Esophagus muscularis mucosa (tissue), 4 donors: ENCODE measurements at regions not wholly inside any gene's neighbourhood (a gene's known extent, or its start where the extent isn't known, plus 50 kb on each side); places are given as distances from the start of the nearest gene placed in this dataset.
A peak's percentile ranks its signal among the peaks of the same experiment; 100 is the strongest.

Source experiments
- DNase-seq: peaks from one replicate; pipeline ENCODE4 v3.0.0-alpha.2; 2017; ENCODE audit errors: extremely low spot score
- H3K27ac ChIP-seq, 4 donors: fragments of 200-600 bp; sonication (generic); replicated peaks in 1 of 4; 1 replicate in 3 of 4; 2 replicates in 1 of 4; pipeline ENCODE4 v1.5.1; 2016 to 2019; ENCODE audit warnings: mild to moderate bottlenecking in 1 of 4
- H3K27me3 ChIP-seq, 4 donors: fragments of 200-600 bp; sonication (generic); one replicate each; pipeline versions ENCODE4 v1.5.1 to v1.6.0; 2016 to 2019
- H3K36me3 ChIP-seq, 4 donors: fragments of 200-600 bp; sonication (generic); one replicate each; pipeline ENCODE4 v1.5.1; 2016 to 2019
- H3K4me1 ChIP-seq, 4 donors: fragments of 200-600 bp; sonication (generic); one replicate each; pipeline ENCODE4 v1.5.1; 2016 to 2019
- H3K4me3 ChIP-seq, 4 donors: fragments of 200-600 bp; sonication (generic); 1 replicate in 2 of 4; 2 replicates in 2 of 4; pipeline ENCODE4 v1.5.1; 2016 to 2019; ENCODE audit warnings: mild to moderate bottlenecking in 4 of 4, moderate library complexity in 1 of 4
- H3K9me3 ChIP-seq, 4 donors: fragments of 200-600 bp; sonication (generic); 1 replicate in 3 of 4; 2 replicates in 1 of 4; pipeline ENCODE4 v1.5.1; 2016 to 2019
- EP300 ChIP-seq: sonication (generic); formaldehyde crosslinking; IDR thresholded peaks from one replicate; pipeline ENCODE4 v1.6.1; 2017; ENCODE audit warnings: antibody characterized with exemption
- POLR2A ChIP-seq: fragments of 450-650 bp; IDR thresholded peaks from one replicate; pipeline ENCODE4 v1.6.1; 2017; ENCODE audit warnings: antibody characterized with exemption, moderate library complexity, mild to moderate bottlenecking, low read depth
- POLR2AphosphoS5 ChIP-seq, 2 donors: sonication (generic); formaldehyde crosslinking; IDR thresholded peaks; one replicate each; pipeline ENCODE4 v1.6.1; 2017; ENCODE audit warnings: antibody characterized with exemption in 2 of 2
- WGBS: methylation state at CpG from one replicate; pipeline ENCODE4 v1.1.5; 2018; 5-methylcytosine and 5-hydroxymethylcytosine counted together
- intact Hi-C: fragments of 100-400 bp; cut with DNase I; formaldehyde crosslinking; loops from one replicate; pipeline ENCODE4 v1.15.1; 2023
- TF ChIP-seq, protein P1 (sequence below), 3 experiments: fragments of 200-600 bp in 2 of 3; fragments of 450-650 bp in 1 of 3; sonication (generic) in 2 of 3; IDR thresholded peaks; one replicate each; pipeline ENCODE4 v1.5.1; 2017 to 2019; ENCODE audit warnings: antibody characterized with exemption in 3 of 3, mild to moderate bottlenecking in 2 of 3, moderate library complexity in 1 of 3

DNA sequence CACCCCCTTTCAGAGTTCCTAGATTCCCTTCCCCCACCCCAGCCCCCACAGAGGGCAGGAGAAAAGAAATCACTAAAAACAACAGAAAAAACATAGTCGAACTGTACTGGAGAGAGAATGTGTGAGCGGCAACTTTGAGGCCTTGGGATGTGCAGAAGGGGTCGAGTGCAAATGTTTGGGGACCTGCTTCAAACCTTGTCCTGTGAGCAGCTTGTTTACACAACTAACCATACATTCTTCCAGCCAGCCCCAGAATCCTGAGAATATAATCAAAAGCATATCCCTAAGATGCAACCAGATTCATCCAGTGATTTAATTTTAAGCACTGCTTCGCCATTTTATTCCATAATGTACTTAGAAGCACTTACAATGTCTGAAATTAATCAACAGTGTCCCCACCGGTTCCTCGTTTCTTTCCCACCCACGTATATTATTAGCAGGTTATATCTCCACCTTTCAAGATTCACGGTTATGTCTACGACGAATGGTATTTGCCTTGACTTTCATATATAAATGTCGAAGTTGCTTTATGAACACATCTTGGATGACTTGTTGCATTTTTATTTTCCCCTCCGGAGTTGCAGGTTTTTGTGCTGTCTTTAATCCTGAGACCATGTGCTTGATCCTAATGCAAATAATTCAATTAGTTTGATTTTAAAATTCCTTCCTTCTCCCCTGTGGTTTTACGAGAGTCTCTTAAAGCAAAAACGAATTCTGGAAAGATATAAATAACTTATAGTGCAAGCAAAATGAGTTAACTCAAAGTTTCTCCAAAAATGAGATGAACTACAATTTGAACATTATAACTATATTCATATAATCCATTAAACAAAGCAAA lies 107.6 kb downstream of the ZIC5 start:
- no peaks in the 10 kb centered on the region for H3K4me1 ChIP-seq
- H3K27me3 ChIP-seq = no peaks in the 10 kb centered on the region
- H3K4me3 ChIP-seq = no peak overlapping the region
- DNase-seq = peak; percentile 66
- H3K36me3 ChIP-seq = peaks cover 0 to 6% (median 0%) of the 10 kb centered on the region in 4 donors
- intact Hi-C loops = no loop called here
- no peaks in the 10 kb centered on the region for H3K9me3 ChIP-seq
- TF ChIP-seq POLR2AphosphoS5 (IDR thresholded peaks at IDR 0.05) (no peak), EP300 (no peak), POLR2A (no peak)
- TF ChIP-seq, protein P1, sequence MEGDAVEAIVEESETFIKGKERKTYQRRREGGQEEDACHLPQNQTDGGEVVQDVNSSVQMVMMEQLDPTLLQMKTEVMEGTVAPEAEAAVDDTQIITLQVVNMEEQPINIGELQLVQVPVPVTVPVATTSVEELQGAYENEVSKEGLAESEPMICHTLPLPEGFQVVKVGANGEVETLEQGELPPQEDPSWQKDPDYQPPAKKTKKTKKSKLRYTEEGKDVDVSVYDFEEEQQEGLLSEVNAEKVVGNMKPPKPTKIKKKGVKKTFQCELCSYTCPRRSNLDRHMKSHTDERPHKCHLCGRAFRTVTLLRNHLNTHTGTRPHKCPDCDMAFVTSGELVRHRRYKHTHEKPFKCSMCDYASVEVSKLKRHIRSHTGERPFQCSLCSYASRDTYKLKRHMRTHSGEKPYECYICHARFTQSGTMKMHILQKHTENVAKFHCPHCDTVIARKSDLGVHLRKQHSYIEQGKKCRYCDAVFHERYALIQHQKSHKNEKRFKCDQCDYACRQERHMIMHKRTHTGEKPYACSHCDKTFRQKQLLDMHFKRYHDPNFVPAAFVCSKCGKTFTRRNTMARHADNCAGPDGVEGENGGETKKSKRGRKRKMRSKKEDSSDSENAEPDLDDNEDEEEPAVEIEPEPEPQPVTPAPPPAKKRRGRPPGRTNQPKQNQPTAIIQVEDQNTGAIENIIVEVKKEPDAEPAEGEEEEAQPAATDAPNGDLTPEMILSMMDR (IDR thresholded peaks at IDR 0.05) = no peak
- no peak overlapping the region for H3K27ac ChIP-seq
- 87% methylated on average over 14 of the region's 14 CpGs for WGBS

DNA sequence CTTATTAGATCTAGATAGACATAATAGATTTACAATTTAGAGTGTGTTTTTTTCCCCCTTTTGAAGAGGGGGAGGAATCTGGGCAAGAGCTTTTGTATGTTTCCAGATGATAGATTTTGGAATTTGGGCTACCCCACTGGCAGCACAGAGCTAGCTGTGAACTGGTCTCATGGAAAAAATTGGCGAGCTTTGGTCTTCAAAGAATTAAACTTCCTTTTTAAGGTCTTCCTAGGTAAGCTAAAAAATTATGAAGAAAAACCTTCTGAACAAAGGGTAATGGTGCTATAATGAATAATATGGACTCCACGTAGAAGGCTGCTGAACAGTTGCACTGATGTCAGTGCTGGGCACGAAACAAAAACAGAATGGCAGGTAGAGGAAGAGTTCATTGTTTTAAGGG lies 109.3 kb downstream of the ZIC5 start:
- H3K9me3 ChIP-seq = no peaks in the 10 kb centered on the region
- intact Hi-C loops = no loop called here
- 92% methylated on average over 3 of the region's 3 CpGs for WGBS
- H3K4me1 ChIP-seq = no peaks in the 10 kb centered on the region
- H3K27ac ChIP-seq = no peak overlapping the region
- no peaks in the 10 kb centered on the region for H3K27me3 ChIP-seq
- peaks cover 0 to 8% (median 0%) of the 10 kb centered on the region in 4 donors for H3K36me3 ChIP-seq
- TF ChIP-seq POLR2A (no peak), EP300 (no peak), POLR2AphosphoS5 (IDR thresholded peaks at IDR 0.05) (no peak)
- TF ChIP-seq, protein P1 (IDR thresholded peaks at IDR 0.05) = no peak
- DNase-seq = no peak
- H3K4me3 ChIP-seq = no peak overlapping the region

DNA sequence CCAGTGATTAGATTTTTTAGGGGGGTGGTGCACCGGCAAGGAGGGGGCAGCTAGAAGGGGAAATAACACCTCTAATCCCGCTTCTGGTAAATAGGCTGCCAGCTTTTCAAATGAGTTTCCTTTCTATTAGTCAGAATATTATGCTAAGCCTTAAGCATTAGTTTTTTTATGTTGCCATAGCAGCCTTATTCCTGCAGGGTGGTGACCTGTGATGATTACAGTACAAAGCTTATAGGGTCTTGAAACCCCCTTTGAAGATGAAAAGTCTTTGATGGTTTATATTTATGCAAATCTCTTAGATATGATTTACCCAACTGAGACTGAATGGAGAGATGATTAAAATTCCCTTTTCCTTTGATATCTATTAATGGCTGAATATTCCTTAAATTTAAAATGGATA lies 109.8 kb downstream of the ZIC5 start:
- peaks cover 0 to 5% (median 0%) of the 10 kb centered on the region in 4 donors for H3K36me3 ChIP-seq
- 75% methylated on average over 2 of the region's 2 CpGs for WGBS
- H3K9me3 ChIP-seq = no peaks in the 10 kb centered on the region
- H3K27me3 ChIP-seq = no peaks in the 10 kb centered on the region
- no peak overlapping the region for H3K27ac ChIP-seq
- no peak overlapping the region for H3K4me3 ChIP-seq
- TF ChIP-seq, protein P1 (IDR thresholded peaks at IDR 0.05) = no peak
- no peak for TF ChIP-seq EP300
- no peak for TF ChIP-seq POLR2AphosphoS5 (IDR thresholded peaks at IDR 0.05)
- TF ChIP-seq POLR2A = no peak
- intact Hi-C loops = no loop called here
- no peaks in the 10 kb centered on the region for H3K4me1 ChIP-seq
- no peak for DNase-seq

DNA sequence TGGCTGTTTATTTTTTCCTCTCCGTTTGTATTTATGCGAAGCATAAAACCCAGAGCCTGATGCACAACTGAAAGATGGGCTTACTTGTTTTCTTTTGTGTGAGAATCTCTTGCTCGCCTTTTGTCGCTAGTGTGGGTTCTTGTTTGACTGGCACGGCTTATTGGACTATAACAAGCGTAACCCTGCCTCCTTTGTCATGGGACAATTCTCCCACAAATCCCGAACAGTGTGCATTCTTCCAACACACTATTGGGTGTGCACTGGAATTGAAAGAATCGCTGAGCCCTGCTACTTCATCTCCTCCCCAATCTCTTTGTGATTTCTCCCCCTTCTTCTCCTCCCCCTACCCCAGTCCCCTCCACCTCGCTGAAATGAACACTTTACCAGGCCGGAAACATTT lies 110.8 kb downstream of the ZIC5 start:
- TF ChIP-seq EP300 (no peak), POLR2AphosphoS5 (IDR thresholded peaks at IDR 0.05) (no peak), POLR2A (no peak)
- intact Hi-C loops = no loop called here
- Histone ChIP-seq H3K27ac (no peak overlapping the region), H3K36me3 (peaks cover 0 to 4% (median 0%) of the 10 kb centered on the region in 4 donors), H3K27me3 (no peaks in the 10 kb centered on the region), H3K4me1 (no peaks in the 10 kb centered on the region), H3K4me3 (no peak overlapping the region), H3K9me3 (no peaks in the 10 kb centered on the region)
- DNase-seq = peak; percentile 39
- 88% methylated on average over 10 of the region's 10 CpGs for WGBS

DNA sequence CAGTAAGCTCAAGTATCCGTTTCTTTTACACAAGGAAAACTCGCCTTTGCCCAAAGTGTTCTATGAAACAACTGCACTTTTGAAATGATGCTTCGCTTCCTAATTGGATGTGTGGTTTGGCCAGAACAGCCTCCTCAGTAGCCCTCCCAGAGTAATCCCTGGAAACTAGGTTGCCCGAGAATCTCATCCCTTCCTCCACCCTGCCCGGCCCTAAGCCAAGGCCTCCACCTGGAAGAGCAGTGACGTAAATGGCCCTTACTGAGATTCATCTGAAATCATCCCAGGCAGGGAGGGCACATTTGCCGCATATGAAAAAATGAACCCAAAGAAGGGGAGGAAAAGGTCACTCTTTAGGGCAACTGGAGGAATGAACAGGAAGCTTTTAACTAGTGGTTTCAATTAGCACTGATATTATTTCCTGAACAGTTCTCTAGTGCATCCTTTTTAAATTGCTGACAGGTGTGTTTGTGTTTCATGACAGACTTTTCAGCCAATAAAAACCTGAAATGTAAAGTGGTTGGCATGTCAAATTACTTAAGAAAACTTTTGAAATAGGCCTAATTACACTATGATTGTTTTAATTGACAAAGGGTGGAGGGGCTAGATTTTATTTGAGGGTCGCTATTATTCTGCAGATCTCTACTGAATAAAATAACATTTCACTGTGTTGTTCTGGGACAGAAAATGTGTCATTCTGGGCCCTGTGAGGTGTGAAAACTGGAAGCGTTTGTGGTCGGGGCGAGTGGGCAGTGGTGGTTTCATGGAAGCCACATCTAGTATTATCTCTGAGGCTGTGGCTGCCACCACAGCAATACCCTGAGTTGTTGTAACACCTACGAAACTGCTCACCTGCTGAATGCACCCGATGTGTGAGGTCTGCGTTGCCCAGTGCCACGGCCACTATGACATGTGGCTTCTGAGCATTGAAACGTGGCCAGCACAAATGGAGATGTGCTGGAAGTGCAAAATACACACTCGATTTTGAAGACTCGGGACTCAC lies 112.1 kb downstream of the ZIC5 start:
- H3K9me3 ChIP-seq = no peaks in the 10 kb centered on the region
- H3K27ac ChIP-seq = no peak overlapping the region
- H3K4me3 ChIP-seq = no peak overlapping the region
- intact Hi-C loops = no loop called here
- H3K4me1 ChIP-seq = no peaks in the 10 kb centered on the region
- H3K27me3 ChIP-seq = no peaks in the 10 kb centered on the region
- 92% methylated on average over 18 of the region's 18 CpGs for WGBS
- DNase-seq = peak; percentile 84
- peaks cover 0 to 4% (median 0%) of the 10 kb centered on the region in 4 donors for H3K36me3 ChIP-seq
- TF ChIP-seq, protein P1 (IDR thresholded peaks at IDR 0.05) = no peak
- no peak for TF ChIP-seq EP300
- TF ChIP-seq POLR2A = no peak
- no peak for TF ChIP-seq POLR2AphosphoS5 (IDR thresholded peaks at IDR 0.05)
